GM18502 (cell line): ENCODE measurements at regions not wholly inside any gene's neighbourhood (a gene's known extent, or its start where the extent isn't known, plus 50 kb on each side); places are given as distances from the start of the nearest gene placed in this dataset.
"Not testable (repeated sequence)": the region's sequence is repeated elsewhere in the genome, so short reads cannot be mapped to it uniquely, and the experiment has no call there.

Source experiments
- ATAC-seq: cut with Tn5 transposase; IDR thresholded peaks from one replicate; pipeline ENCODE4 v1.9.1; 2021; ENCODE audit warnings: mild to moderate bottlenecking; ENCODE audit not compliant: unreplicated experiment, poor library complexity

DNA sequence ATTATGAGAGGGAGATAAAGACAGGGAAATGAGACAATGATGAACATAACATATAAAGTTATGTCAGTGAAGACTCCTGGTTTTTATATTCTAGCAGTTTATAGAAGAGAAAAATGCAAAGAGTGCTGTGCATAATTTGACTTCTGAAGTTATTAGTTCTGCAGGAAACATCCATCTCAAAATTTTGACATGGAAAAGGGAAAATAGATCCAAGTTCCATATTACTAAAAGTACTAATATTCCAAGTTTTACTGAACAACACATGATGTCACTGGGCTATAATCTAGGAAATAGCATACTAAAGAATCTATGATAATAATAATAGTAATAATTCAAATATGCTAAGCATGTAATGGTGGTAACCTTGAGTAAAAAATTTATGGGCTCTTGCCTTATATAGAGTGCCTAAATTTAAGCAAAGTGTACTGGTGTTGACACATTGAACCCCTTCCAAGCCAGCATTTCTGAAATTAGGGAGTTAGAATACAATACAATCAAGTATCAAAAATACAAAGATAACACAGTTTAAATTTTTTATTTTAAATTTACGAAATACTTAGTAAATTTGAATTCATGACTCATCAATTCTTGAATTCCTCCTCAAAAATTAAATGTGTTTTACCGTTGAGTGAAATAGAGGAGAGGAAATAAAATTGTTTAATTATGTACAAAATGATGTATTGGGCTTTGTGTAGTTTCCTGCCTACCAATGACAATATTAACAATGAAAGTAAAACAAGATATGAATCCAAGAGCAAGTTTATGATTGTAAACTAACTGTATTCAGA lies 102.8 kb upstream of the KCND2 start:
- ATAC-seq: no peak

- ATAC-seq: no peak
These were observed 102.1 kb upstream of the KCND2 start for GRCh38 chr7:120170834-120171233.

DNA sequence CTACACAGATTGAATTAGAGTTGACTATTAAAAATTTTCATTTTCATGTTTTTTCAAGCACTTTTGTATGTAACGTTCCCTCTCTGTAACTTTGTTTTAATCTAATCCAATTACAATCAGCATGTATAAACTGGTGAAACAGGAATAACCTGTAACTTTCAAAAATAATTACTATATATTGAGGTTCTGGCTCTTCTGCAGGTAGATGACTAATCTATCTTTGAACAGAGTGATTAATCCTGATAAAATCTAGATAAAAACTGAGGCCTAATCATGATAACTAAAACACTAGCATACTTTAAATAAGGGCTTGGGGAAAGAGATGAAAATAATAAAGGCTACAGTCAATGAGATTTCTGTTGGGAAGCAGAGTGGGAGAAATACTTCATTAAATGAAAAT lies 101.6 kb upstream of the KCND2 start:
- ATAC-seq: no peak

DNA sequence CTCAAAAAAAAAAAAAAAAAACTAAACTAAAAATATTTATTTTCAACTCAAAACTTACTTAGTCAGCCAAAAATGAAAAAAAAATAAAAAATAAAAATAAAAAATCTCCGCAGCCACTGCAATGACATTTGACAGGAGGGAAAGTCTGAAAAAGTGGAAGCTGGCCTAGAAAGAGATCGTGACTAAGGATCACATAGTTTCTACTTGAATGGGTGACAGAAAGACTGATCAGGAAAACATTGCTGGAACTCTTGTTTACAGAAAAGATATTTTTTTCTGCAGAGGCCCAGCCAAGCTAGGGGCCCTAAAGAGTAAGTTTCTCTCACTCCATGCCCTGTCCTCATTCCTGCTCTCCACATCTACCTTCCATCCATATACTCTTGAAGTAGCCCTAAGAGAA lies 92.8 kb upstream of the KCND2 start:
- no peak for ATAC-seq

DNA sequence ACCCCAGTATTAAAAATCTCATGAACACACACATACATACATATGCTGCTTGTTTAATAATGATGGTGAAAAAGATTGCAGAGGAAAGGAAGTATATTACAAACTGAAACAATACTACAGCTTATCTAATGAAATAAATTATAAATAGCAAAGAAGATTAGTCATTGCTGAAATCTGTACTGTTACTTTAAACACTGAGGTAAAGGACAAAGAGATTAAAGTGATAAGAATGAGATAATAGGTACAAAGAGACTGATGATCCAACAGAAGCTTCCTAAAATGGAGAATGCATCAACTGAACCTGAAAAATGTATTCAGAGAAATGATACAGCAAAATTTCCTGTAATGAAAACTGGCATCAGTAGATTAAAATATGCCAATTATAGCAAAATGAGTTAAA lies 91.5 kb upstream of the KCND2 start:
- peak; percentile 59 for ATAC-seq

DNA sequence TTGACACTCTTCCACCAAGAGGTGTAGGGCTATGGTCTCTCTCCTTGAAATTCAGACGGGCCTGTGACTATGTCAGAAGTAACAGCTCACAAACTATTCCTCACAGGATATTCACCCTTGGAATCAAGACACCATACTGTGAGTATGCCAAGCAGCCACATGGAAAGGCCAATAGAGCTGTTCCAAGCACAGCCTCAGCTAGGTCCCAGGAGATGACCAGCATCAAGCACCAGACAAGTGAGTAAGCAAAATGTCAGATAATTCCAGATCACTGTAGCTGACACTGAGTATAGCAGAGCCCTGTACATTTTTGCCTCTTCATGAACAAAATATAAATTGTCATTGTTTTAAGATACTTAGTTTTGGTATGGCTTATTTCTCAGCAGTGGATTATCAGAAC lies 88.1 kb upstream of the KCND2 start:
- no peak for ATAC-seq

DNA sequence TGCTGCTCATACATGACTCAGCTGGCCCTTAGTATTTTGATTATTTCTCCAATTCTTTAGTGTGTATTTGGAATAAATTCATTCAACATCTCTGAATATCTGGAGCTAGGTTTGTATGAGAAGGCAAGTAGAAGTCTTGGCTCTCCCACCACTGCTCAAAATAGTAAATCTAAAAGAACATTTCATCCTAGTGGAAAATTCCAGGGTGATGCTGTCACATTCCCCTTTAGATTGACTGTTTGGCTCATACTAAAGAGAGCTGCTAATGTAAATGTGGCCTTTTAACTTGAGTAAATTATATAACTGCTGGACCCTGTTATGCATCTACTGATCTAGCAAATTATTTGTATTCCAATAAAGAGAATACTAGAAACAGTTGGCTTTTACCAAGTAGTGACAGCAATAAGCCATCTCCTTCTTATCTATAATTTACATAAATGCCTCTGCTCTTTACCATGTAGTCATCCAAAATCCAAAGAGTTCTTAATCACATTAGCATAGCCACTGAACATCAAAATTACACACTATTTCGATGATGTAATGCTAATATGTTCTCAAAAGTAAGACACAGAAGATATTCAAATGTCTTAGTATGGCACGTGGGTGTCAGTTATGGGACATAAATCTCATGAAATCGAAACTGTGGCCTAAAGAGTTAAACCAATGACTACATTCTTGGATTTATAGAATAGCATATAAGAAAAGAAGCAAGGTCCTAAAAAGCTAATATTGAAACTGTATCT lies 86.9 kb upstream of the KCND2 start:
- ATAC-seq: no peak

- no peak for ATAC-seq
These were observed 86.3 kb upstream of the KCND2 start for GRCh38 chr7:120186688-120187087.

GRCh38 chr7:120189623-120190022 lies 83.4 kb upstream of the KCND2 start:
- ATAC-seq: no peak

DNA sequence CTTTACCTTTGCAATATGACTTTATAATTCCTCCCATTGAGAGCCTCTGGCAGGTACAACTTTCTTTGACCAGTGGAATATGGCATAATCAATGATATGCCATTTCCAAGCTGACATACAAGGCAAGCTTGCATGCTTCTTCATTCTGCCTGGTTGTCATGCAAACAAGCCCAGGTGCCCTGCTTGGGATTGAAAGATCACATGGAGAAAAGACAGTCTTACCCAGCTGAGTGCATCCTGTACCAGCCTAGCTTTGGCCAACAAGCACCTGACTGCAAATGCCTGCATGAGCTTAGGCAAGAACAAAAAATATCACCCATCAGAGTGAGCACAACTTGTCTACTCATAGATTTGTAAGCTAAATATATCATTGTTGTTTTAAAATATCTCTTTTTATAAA lies 82.9 kb upstream of the KCND2 start:
- ATAC-seq: no peak

DNA sequence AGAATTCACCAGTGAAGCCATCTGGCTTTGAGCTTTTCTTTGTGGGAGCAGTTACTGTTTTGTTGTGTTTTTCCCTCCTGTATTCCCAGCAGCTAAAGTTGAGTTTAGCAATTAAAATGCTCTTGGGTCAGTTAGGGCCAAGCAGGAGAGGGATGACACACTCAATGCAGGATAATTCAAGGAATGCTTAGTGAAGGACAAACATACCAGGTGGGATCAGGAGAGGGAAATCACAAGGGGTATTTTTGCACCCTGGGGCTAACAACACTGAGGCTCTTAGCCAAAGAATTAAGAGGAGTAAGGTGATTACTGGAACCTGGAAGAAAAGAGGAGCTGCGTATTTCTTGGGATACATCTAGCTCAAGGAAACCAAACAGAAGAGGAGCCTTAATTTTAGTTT lies 82.4 kb upstream of the KCND2 start:
- ATAC-seq: no peak

- ATAC-seq: not testable (repeated sequence)
These were observed 81.6 kb upstream of the KCND2 start for GRCh38 chr7:120191423-120191822.

DNA sequence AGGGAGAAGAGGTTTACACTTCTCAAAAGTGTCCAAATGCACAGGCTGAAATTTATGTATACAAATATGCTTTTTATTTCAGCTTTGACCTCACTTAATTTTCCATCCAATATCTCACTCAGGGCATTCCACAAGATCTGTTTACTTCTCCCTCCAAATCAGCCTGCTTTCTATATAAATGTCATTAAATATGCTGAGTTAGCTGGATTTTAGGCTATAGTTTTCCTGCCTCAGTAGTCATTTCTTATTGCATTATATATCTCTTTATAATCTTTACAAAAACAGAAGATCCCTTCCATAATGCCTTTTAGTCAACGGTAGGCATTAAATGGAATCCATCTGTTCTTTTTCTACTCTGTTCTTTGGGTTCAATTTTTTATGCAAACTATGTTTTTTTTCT lies 71.7 kb upstream of the KCND2 start:
- no peak for ATAC-seq

GRCh38 chr7:120205101-120205500 lies 67.9 kb upstream of the KCND2 start:
- no peak for ATAC-seq

DNA sequence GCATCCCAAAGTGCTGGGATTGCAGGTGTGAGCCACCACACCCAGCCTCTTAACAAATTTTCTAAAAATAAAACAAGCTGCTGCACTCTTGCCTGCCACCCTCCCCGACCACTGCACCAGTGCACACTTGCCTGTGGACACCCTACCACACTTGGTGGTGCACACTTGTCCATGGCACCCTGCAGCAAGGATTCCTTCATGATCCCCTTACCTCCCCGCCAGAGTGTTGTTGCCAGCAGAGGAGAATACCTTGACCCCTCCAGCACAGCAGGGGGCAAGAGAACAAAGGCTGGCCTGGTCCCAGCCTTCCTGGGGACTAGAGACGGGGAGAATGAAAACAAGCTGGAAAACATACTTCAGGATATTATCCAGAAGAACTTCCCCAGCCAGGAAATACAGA lies 65.9 kb upstream of the KCND2 start:
- no peak for ATAC-seq

- no peak for ATAC-seq
These were observed 57.3 kb upstream of the KCND2 start for GRCh38 chr7:120215654-120216053.

GRCh38 chr7:120216947-120217346 lies 56.0 kb upstream of the KCND2 start:
- ATAC-seq: no peak

DNA sequence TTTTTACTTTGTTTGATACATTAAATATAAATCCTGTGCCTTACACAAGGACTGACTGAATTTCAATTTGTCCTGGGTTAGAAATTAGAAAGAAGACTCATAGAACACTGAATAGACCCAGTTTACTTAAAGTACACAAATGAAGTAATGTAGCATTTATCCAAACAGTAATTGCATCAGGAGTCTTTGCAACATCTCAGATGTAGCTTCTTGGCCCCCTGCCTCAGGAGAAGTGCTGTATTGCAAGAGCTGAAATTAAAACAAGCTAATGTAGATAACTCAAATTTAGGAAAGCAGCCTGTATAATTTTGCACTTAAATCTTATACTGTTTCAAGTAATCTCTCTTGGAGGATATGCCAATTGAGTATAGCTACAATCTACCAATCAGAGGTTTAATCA lies 54.3 kb upstream of the KCND2 start:
- no peak for ATAC-seq

DNA sequence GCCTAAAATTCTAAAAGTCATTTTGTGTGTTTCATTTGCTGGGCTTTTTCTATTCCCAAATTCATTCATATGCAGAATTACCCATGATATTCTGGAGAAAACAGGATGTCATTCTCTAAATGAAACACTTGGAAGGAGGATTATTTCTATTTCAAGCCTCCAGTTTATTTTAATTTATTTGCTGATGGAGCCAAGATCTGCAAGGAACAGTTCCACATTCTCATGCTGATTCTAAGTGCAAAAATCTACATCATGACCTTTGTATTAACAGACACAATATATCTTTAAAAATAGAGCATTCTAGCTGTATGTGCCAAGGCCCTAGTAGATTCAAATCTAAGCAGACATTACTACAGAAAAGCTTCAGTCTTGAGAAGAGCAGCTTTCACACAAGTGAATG lies 51.3 kb upstream of the KCND2 start:
- ATAC-seq: no peak
